DND-41 (cell line): ENCODE measurements at regions not wholly inside any gene's neighbourhood (a gene's known extent, or its start where the extent isn't known, plus 50 kb on each side); places are given as distances from the start of the nearest gene placed in this dataset.

Experiments used
- CTCF ChIP-seq: IDR thresholded peaks from 2 replicates; pipeline ENCODE4 v1.5.1; 2012; ENCODE audit warnings: borderline replicate concordance, low read length, moderate library complexity, mild to moderate bottlenecking; ENCODE audit not compliant: poor library complexity, severe bottlenecking; ENCODE audit errors: extremely low read depth
- EZH2 ChIP-seq: IDR thresholded peaks from 3 replicates; pipeline ENCODE4 v1.6.1; 2012; ENCODE audit warnings: borderline replicate concordance, low read depth, mild to moderate bottlenecking, moderate library complexity, low read length, inconsistent platforms; ENCODE audit not compliant: severe bottlenecking

- TF ChIP-seq CTCF (no peak), EZH2 (no peak)
Observed at GRCh38 chr4:24237709-24238108, 346.6 kb downstream of the DHX15 start.
